DMS153 (cell line): ENCODE measurements at regions not wholly inside any gene's neighbourhood (a gene's known extent, or its start where the extent isn't known, plus 50 kb on each side); places are given as distances from the start of the nearest gene placed in this dataset.
"Not testable (repeated sequence)": the region's sequence is repeated elsewhere in the genome, so short reads cannot be mapped to it uniquely, and the experiment has no call there.

ENCODE experiments used
- DNase-seq: peaks from one replicate; lab custom pipeline; 2025; lab: John Stamatoyannopoulos, UW

DNA sequence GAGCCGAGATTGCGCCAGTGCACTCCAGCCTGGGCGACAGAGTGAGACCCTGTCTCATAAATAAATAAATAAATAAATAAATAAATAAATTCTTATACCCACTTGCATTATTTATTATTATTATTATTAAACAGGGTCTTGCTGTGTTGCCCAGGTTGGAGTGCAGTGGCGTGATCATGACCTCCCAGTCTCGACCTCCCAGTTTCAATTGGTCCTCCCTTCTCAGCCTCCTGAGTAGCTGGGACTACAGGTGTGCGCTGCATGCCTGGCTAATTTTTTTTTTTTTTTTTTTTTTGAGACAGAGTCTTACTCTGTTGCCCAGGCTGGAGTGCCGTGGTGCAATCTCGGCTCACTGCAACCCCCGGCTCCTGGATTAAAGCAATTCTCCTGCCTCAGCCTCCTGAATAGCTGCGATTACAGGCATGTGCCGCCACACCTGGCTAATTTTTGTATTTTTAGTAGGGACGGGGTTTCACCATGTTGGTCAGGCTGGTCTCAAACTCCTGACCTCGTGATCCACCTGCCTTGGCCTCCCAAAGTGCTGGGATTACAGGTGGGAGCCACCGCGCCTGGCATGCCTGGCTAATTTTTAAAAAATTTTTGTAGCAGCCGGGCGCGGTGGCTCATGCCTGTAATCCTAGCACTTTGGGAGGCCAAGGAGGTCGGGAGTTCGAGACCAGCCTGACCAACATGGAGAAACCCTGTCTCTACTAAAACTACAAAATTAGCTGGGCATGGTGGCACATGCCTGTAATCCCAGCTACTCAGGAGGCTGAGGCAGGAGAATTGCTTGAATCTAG is 150.2 kb downstream of the SEC14L1 start:
- not testable (repeated sequence) for DNase-seq

DNA sequence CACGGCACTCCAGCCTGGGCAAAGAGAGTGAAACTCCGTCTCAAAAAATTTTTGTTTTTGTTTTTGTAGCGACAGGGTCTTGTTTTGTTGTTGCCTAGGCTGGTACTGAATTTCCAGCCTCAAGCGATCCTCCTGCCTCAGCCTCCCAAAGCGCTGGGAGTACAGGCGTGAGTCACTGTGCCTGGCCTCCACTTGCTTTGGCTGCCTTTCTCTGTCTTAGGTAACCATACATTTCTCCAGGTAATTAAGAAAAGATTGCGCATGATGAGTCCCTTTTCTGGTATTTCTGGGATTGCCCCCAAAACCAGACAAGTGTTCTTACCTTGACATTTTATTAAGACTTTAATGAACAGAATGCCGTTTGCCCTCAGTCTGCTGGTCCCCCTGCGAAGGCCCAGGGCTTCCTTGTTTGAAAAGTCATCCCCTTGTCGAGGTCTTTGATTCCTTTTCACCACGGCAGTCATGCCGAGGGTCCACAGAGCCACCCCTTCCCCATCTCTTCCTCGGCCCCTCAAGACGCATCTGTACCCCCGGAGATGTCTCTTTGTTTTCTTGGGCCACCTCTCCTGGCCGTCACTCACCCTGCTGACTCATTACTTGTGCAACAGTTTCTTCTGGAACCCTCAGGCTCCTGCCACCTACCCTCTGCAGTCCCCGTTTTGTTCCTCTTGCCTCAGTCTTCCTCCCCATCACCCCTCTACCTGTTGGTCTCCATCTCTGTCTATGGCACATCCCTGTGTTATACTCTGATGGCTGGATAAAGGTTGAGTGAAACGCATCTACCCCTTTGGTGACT is 151.0 kb downstream of the SEC14L1 start:
- DNase-seq = no peak

DNA sequence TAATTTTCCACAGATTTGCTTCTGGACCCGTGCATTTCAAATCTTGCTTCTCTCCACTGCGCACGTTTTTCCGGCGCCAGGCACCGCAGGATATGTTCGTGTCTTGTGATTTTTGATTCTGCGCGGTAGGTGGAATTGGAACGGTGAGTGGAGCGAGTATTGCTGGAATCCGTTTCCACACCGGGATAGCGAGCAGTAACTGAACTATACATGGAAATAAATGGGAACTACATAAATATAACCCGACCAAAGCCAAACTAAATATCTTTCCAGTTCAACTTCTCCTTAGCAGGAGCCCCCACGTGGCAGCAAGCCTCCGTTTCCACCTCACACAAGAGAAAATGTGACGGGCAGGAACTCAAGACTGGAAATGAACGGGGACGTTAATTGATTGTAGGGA is 154.0 kb downstream of the SEC14L1 start:
- DNase-seq = no peak

DNA sequence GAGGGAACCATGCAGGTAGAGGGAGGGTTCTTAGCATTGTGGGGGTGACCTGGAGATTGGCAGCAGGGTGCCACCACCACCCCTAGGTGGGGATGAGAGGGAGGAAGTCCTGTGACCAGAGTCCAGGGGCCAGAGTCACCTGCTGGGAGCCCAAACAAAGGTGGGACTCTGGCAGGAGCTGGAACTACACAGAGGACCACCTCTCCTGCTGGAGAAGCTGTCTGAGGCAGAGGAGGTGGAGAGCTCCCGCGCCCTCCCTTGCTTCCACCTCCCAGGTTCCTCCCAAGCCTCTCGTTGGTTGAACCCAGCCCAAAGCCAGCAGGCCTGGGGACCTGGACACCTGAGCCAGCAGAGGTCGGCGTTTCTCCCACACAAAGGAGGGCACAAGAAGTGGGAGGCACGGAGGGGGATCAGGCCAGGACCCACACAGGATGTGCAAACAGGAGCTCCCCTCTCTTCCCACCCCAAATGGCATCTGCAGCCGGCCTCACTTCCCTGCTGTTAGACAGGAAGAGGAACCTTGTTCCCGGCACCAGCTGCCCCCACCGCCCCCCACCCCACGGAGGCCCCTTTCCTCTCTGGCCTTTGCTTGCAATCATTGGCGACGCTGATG is 154.6 kb downstream of the SEC14L1 start:
- no peak for DNase-seq

DNA sequence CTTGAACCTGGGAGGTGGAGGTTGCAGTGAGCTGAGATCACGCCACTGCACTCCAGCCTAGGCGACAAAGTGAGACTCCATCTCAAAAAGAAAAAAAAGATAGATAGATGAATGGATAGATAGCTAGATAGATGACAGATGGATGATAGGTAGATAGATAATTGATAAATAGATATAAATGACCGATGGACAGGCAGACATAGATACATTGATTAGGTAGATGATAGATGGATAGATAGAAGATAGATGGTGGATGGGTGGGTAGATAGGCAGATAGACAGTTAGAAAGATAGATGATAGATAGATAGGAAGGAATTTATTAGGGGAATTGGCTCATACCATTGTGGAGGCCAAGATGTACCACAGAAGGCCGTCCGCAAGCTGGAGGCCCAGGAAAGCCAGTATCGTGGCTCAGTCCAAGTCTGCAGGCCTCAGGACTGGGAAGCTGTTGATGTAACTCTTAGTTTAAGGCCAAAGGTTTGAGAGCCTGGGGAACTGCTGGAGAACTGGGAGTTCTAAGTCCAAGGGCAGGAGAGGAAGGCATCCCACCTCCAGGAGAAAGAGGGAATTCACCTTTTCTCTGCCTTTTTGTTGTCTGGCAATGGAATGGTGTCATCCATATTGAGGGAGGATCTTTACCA is 156.1 kb downstream of the SEC14L1 start:
- no peak for DNase-seq

DNA sequence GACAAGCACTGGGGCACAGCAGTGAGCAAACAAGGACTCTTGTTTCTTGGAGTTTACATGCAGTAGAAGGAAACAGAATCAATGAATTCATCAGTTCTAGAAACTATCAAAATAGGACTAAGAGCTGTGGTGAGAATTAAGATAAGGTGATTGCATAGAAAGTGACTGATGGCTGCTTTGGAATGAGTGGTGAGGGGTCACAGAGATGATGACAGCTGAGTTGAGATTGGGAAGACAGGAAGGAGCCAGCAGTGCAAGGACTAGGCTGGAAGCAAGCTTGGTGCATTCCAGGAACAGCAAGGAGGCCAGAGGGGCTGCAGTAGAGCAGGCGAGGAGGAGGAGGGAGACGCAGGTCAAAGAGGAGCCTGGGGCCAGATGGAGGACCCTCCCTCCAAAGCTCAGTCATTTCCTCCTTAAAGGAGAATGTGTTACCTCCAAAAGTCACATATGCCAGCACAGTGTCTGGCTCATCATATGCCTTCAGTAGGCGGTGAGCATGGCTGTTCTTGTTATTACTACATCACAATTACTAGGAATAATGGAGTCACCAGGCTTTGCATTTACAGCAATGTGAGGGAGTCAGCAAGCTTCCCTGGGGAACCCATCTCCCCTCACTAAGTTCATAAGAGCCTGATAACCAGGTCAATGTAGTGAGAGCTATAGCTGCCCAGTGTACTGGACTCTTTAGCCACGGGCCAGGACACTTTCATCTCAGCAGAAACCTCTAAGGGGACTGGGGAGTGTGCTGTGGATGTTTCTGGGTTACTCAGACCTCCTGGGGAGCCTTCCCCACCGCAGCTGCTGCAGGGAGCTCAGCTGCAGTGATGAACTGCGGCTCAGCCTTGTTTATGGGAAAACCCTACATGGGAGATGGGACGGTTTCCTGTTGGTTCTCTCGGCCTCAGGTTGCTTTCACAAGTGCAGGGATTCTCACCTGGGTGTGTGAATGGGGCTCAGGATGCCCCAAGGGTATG is 157.2 kb downstream of the SEC14L1 start:
- no peak for DNase-seq

DNA sequence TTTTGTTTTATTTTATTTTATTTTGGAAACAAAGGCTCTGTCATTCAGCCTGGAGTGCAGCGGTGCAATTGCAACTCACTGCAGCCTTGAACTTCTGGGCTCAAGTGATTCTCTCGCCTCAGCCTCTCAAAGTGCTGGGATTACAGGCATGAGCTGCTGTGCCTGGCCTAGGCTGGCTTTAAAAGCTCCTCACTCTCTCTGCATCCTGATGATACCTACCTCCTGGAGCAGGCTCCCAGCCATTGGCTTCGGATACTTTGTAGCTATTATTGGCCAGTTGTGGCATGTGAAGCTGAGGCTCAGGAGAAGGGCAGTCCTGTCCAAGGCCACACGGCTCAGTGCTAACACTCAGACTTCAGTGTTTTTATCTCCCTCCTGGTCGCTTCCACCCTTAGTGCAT is 158.0 kb downstream of the SEC14L1 start:
- DNase-seq = no peak

DNA sequence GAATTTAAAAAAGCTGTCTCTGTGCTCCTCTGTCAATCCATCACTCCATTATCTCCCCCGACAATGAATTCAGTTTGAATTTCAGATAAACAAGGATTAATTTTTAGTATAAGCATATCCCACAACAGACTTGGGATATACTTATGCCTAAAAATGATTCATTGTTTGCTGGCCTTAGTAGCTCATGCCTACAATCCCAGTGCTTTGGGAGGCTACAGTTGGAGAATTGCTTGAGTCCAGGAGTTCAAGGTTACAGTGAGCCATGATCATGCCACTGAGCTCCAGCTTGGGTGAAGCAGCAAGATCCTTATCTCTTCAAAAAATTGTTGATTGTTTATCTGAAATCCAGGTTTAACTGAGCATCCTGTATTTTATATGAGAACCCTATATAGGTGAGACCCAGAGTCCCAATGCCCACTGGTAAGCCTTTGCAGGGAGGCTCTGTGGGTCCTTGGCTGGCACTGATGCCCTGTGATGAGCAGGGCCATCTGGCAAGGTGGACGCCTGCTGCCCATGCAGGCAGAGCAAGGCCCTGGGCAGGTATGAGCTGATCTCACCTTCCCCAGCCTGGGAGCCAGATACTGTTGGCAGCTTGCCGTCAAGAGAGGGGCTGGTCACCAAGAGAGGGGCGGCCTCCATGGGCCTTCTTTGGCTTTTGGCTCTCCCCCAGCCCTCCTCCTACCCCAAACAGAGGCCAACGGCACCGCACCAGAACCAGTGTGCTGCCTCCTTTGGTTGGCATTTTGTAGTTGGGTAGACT is 158.7 kb downstream of the SEC14L1 start:
- no peak for DNase-seq

DNA sequence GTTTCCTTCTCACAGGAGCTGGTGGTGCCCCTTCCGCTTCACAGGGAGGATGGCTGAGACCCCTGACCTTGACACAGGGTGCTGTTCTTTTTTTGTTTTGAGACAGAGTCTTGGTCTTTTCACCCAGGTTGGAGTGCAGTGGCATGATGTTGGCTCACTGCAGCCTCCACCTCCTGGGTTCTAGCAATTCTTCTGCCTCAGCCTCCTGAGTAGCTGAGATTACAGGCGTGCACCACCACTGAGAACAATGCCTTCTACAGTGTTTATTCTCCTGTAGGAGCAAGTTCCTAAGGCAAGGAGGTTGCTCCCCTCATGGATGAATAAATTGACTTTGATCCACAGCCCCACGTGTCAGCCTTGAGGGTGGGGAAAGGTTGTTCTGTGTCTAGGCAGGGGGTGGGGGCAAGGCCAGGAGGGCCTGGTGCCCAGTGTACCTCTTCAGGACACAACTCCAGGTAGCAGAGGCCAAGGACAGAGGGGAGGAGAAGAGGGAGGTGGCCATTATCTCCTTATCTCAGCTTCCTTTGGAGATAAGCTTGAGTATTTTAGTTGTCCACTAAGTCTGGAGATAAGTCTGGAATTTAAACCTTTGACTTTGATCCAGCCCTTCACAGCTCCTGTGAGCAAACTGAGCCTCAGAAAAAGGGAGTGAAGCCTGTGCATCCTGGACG is 159.4 kb downstream of the SEC14L1 start:
- no peak for DNase-seq

DNA sequence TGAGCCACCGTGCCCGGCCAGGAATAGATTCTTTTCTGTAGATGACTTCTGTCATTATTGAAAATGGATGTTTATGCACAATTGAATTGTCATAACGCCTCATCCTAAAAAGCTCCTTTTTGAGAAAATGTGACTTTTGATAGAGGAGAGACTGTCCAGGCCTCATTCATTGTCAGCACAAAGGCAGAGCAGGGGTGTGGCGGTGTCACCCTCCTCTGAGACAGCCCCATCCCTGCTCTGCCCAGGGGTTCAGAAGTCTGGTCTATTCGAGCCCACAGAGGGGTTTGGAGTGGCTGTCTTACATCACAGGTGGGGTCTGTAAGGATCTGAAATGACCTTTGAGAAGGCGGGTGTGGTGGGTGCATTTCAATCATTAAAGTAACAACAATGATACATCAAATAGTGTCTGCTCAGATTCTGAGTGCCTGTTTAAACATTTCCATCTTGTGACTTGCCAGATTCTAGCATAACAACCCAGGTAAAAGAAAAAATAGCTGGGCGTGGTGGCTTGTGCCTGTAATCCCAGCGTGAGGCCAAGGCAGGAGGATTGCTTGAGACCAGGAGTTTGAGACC is 161.0 kb downstream of the SEC14L1 start:
- DNase-seq = no peak

DNA sequence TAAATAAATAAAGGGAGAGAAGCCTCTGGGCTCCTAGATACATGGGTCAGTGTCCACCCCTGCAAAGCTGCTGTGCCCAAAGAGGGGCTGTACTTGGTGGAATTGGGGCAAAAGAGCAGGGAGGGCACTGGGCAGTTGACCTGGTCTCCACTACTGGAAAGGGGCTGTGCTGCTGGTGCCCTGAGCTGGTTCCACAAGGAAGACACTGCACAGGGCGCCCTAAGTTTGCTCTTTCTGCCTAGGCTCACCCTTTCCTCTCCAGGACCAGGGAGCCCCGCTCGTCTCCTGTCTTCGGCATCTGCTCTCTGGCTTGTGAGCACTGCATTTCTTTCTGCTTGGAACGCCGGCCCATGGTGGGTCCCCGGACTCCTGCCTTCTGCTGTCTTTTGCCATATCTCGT is 161.9 kb downstream of the SEC14L1 start:
- no peak for DNase-seq

DNA sequence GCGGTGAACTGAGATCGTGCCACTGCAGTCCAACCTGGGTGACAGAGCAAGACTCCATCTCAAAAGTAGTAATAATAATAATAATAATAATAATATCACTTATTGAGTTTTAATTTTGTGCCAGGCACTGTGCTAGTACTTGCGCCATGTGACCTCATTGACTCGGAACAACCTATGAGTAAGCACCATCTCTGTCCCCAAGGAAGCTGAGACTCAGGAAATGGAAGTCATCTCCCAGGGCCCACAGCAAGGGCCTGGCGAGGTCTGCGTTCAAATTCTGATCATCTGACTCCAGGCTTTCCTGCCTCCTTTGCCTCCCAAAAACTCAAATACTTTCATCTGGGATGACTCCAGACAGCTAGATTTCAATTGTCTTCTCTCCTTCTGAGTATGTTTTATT is 162.9 kb downstream of the SEC14L1 start:
- no peak for DNase-seq

DNA sequence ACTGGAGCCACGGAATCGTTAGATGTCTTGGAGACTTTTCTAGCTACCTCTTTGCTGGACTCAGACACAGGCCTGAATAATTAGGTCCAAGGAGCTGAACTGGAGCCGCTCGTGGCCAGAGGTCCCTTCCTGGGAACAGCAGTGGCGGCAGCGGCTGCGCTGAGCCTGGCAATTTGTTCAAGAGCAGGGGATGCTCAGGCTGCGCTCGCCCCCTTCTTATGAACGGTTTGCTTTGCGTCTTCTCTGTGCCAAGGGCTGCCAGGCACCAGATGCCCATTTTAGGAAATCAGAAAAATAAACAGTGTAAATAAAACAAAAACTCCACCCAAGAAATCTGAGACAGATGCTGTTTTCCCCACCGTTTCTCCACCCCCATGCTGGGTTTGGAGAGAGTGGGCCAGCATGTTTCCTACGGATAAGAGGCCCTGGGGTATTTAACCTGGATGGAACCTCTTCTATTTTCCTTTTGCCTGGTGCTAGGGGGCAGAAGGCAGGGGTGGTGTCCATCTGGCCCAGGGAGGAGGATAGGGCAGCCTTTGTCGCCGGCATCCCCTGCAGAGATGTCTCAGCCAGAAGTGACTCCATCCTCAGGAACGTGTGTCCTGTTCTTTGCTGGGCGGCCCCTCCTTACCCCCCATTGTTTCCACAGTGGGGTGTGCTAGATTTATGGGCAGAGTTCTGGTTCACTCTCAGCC is 163.4 kb downstream of the SEC14L1 start:
- DNase-seq = no peak

DNA sequence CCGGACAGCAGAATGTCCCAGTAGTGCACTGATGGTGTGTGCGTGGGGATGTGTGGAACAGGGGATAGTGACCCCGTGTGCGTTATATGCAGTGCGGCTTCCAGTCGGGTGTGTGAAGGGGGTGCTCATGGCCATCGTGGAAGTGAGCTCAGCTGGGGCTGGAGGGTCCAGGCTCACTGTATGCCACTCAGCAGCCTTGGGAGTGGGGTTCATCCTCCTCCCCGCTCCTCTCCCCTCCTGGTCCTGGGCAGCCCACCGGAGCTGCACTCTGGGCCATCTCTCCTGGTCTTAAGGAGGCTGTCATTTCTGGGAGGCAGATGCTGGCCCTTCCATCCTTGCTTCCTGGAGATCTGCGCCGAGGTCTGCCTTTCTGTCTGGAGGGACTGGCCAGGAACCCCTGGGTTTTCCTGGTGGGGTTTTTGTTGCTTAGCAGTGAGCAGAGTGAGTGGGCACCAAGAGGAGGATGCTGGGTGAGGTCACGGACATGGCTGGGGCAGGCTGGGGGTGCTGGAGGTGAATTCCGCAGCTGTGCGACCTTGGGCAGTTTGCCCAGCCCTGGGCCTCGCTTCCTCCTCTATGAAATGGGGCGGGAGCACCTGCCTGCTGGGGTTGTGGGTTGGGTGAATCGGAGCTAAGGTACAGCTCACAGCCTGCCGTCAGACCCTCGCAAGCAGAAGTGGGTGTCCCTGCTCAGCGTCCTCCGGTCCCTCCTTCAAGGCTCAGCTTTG is 164.1 kb downstream of the SEC14L1 start:
- DNase-seq = no peak

DNA sequence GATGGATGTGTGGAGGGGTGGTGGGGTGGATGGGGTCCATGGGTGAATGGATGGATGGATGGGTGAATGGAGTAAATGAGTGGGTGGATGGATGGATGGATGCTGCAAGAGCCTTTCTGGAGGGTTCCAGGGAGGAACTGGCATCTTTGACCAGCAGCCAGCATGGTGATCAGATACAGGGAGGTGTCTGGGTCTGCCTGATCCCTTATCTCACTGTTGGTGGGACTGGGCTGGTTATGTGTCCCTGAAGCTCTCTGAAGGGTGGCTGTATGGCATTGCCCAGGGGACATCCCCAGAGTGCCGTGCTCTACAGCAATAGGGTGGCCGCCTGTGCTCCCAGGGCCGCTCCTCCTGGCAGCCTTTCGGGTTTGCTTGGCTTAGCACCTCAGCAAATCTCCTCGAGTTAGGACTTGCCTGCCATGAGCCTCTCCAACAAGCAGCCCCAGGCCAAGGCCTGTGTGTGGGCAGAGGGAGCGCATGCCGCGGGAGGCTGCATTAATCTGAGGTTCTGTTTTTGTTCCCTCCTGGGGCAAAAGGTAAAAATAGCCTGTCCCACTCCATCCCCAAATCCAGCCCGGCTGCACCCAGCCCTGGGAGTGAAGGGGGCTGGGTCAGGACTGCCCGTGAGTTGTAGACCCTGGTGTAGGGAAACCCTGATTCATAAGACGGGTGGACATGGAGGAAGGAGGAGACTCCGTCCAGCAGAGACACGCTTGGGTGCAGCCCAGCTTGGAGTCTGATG is 165.4 kb downstream of the SEC14L1 start:
- no peak for DNase-seq

DNA sequence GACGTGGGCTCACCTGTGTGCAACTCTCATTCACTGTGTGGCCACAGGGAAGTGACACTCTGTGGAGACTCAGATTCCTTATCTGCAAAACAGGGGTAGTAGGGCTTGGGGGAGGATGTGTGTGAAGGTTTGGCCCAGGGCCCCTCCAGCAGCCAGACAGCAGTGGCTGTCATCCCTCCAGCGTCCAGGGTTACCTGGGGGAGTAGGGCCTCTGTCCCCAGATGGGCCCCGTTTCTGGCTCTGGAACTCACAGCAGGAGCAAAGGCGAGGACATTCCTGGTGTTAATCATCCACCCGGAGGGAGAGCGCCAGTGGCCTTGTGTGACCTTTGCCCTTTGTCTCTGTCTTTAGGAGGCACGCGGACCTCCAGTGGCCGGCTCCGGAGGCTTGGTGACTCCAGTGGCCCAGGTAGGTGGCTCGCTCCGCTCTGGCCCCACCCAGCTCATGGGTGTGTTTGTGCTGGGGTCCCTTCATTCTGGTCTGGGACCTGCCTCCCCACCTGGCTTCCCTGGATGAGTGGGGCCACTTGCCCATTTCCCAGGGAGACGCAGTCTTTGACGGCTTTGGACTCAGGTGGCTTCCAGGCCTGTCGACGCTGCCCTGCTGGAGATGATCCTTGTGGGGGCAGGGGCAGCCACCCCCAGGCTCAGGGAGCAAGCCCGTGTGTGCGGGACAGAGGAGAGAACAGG is 166.2 kb downstream of the SEC14L1 start:
- DNase-seq = no peak
